ENCODE measurements at regions not wholly inside any gene's neighbourhood (a gene's known extent, or its start where the extent isn't known, plus 50 kb on each side); places are given as distances from the start of the nearest gene placed in this dataset.

GRCh38 chr14:98741523-98741922 lies 530.5 kb downstream of the BCL11B start:
- TF ChIP-seq, protein P1, sequence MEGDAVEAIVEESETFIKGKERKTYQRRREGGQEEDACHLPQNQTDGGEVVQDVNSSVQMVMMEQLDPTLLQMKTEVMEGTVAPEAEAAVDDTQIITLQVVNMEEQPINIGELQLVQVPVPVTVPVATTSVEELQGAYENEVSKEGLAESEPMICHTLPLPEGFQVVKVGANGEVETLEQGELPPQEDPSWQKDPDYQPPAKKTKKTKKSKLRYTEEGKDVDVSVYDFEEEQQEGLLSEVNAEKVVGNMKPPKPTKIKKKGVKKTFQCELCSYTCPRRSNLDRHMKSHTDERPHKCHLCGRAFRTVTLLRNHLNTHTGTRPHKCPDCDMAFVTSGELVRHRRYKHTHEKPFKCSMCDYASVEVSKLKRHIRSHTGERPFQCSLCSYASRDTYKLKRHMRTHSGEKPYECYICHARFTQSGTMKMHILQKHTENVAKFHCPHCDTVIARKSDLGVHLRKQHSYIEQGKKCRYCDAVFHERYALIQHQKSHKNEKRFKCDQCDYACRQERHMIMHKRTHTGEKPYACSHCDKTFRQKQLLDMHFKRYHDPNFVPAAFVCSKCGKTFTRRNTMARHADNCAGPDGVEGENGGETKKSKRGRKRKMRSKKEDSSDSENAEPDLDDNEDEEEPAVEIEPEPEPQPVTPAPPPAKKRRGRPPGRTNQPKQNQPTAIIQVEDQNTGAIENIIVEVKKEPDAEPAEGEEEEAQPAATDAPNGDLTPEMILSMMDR (IDR thresholded peaks at IDR 0.05; ENCODE audit: poor library complexity, severe bottlenecking) = no peak
- TF ChIP-seq RAD21 (conservative IDR thresholded peaks at IDR 0.05) (no peak), REST (IDR thresholded peaks at IDR 0.05; ENCODE audit: borderline replicate concordance) (no peak), TAF1 (IDR thresholded peaks at IDR 0.05; ENCODE audit: low read depth) (no peak), POLR2AphosphoS5 (IDR thresholded peaks at IDR 0.05) (no peak), EZH2 (IDR thresholded peaks at IDR 0.05; ENCODE audit: borderline replicate concordance, insufficient read depth, low read length, poor library complexity, severe bottlenecking) (no peak)

Measured in neural cell (in vitro differentiated cells).